GM21528 (cell line): ENCODE measurements at regions not wholly inside any gene's neighbourhood (a gene's known extent, or its start where the extent isn't known, plus 50 kb on each side); places are given as distances from the start of the nearest gene placed in this dataset.
A peak's percentile ranks its signal among the peaks of the same experiment; 100 is the strongest.

Source experiments
- ATAC-seq: cut with Tn5 transposase; IDR thresholded peaks from one replicate; pipeline ENCODE4 v1.9.1; 2021; ENCODE audit warnings: mild to moderate bottlenecking, moderate library complexity; ENCODE audit not compliant: unreplicated experiment, low FRiP score

DNA sequence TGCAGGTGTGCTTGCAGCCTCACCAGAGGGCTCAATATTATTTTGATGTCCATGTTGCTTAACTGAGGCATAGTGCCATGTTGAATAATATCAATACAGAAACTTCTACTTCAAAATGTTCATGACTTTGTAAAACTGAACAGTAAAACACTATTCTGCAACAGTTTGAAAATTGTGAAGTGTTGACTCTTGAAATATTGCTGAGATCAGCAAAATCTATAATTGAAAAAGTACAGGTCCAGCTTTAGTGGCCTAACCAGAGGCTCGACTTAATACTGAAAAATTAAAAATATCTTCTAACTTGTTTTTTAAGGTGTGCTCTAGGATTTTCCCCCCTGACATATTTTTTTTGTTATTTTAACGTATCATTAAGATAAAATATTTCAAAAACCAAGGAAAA, 1460.7 kb downstream of the EFNB2 start:
- no peak for ATAC-seq

DNA sequence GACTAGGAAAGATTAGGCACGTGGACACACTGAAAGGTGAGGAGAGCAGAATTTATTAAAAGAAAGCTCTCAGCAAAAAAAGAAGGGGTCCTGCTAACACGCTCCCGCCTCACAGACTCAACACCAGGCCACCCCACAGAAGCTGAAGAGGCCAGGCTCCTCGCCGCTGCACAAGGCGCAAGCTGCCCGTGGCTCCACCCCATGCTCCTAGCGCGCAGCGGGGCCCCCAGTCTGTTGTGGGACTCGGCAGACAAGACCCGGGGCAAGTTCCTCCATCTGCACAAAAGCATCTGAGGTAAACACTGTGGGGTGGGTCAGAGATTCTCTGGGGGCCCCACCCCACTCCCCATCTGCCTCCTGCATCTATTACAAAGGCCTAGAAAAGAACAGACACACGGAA, 1462.4 kb downstream of the EFNB2 start:
- no peak for ATAC-seq

DNA sequence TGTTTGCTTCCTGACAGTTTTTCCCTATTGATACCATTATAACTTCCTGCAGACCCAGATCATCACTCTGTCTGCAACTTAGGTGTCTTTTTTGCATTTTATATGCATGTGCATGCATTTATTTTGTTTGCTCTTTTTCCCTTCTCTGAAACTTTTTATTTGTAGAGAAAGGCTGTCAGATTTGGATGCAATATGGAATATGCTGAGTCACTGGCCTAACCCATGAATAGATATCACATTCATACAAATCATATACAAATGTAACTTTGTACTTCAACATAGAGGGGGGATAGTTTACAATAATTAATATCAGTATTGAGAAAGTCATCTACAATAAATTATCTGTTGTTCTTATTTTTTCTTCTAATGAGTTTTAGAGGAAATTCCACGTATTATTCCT, 1465.0 kb downstream of the EFNB2 start:
- ATAC-seq: no peak

DNA sequence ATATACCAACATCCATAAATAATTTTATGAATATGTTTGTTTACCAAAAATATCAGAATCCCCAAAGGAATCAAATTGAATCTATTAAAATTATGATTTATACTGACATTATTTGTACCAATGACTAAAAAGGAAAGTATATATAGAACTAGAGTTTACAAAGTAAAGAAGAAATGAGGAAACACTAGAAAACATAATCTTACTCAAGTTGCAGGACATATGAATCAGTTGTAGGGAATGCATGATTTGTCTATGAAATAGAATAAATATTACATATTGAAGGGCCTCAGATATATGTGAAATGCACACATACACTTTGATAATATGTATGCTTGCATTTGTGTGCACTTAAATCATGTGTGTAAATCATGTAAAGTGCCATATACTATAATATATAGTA, 1466.4 kb downstream of the EFNB2 start:
- no peak for ATAC-seq

DNA sequence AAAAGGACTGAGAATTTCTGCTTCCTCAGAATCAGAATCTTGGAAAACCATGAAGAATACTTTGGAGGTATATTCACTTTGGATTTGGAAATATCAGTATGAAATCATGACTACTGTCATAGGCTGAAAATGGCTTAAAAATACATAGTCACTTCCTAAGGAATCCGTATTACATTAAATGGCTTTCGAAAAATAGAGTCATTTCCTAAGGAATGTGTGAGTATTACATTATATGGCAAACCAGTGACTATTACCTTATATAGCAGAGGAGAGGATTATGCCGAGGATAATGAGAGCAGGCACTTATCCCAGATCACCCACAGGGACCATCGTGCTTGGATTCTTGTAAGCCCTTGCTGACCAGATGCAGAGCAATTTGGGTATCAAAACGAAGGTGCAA, 1471.8 kb downstream of the EFNB2 start:
- ATAC-seq: no peak

DNA sequence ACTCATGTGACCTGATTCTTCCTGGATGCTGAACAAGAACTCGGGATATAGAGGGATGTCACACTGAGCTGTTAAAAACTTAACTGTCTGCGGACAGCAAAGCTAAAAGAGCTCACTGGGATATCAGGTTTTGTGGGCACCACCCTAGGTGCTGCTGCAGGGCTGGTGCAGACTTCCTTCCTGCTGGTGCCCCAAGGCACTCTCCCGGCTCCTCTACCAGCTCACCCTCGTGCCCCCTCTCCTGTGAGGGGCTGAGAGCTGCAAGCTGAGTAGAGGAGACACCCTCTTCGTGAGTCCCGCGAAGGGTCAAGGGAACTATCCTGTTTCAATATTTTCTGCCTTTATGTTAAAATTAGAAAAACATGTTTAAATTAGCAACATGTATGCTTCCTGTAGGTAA, 1475.7 kb downstream of the EFNB2 start:
- ATAC-seq: no peak

DNA sequence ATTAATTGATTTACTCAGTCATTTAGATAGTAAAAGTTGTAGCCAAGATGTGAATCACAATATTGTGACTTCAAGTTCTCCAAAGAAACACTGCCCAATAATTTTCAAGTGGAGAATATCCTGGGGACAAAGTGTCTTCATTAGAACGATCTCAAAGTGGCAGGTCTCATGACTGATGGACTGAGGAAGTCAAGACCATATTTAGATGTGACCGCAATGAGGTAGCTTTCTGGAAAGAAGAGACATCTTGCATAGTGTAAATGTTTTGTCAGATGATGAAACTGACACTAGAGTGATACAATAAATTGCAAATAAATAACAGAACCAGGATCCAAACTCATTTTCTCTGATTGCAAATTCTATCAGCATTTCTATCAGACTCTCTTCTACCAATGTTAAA, 1476.9 kb downstream of the EFNB2 start:
- ATAC-seq: no peak

DNA sequence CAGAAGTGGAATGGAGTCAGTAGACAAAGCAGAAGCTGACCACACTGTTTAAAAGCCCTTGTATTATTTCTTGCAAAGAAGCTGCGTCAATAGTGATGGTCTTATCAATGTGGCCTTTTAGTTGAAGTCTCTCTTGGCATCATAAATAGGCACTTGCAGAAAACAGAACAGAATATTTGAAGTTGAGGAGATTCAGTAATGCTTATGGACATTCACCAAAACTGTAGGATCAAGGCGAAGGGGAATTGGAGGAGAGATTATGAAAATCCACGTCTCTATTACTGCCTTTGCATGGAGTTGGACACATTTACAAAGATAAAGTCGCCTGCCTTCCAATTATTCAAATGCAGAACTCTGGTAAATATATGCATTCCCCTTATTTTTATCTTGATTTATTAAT, 1482.8 kb downstream of the EFNB2 start:
- no peak for ATAC-seq

DNA sequence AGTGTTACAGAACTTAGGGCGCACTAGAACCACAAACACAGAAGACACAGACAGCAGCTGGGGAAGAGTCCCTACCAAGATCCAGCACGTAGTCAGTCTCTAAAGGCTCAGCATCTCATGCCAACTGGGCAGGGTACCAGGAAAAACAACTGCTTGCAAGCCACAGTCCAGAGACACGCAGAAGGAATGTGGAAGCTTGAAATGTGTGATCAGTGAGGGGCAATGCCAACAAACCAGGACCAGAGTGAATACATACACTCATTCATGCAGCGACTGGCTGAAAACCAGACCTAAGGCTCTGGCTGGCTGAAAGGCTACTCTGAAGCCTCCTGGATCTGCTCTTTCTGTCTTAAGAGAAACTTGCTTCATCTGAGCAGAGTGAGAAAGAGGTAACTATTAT, 1484.8 kb downstream of the EFNB2 start:
- no peak for ATAC-seq

DNA sequence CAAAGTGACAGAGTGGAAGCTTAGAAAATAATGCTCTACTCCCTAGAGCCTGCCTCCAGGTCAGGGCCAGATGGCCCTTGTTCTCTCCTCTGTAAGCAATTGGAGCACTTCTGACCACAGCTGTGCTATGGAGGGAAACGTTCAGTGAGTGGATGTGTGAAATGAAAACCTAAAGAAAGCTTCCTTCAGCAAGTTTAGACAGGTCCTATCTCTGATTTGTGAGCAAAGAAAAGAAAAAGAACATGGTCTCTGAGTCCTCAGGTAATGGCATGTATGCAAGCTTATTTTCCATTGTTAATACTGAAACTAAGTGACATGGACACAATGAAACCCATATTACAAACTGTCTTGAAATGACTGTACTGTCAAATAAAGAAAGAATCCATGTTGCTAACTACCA, 1486.8 kb downstream of the EFNB2 start:
- ATAC-seq: peak; percentile 84

DNA sequence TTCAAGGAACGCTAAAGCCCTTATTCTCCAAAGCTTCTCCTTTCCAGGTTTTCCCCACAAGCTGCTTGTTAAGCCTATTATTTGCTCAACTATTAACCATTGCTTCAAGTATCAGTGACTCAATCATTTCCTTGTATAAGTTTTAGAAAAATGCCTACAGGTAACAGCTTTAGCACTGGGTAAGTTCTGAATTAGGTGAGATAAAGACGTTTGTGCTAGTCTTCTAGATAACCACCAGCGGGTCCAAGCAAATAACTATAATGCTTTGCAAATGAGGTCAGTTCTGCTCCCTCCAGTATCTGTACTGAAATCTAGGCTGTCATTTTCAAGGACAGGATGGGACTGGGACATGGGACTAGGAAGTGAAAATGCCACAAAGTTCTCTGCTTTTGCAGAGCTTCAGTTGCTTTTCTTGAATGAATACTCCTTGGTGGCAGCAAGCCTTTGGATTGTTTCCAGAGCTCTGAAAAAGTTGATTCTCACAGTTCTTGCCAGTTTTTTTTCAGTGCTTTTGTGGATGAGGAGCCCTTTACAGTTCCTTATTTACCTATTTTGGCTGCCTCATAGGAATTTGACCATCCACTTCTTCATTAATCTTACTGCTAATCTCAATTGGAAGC, 1487.7 kb downstream of the EFNB2 start:
- ATAC-seq: no peak

DNA sequence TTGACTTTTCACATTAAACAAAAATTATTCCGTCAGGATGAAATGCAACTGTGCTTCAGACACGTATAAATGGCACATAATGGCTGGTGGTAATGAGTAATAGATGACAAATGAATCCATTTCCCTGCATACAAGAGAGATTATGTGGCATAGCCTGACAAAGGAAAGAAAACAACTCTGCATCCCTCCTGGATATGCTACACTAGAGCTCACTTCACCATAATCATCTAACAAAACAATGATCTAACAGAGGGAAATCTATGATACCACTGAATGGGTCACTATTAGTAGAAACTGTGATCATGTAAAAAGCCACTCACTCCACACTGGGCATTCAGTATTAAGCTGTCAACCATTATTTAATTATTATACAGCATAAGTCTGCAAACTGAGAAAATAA, 1498.4 kb downstream of the EFNB2 start:
- ATAC-seq: no peak

DNA sequence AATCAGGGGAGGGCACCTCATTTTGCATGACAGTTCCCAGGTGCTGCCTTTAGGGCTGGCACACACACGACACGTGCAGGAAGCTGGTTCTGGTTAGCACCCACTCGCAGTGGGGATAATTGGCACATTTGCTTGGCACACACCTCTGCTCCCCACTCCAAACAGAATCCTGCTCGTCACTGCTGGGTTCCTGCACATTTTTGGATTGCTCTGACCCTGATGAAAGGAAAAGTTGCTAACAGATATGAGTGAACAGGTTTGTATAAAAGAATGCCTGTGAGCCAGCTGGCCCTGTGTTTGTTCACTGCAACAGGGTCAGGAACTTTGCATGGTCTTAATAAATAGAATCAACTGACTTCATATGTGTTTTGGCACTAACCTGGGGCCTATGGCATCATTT, 1500.4 kb downstream of the EFNB2 start:
- ATAC-seq: no peak

DNA sequence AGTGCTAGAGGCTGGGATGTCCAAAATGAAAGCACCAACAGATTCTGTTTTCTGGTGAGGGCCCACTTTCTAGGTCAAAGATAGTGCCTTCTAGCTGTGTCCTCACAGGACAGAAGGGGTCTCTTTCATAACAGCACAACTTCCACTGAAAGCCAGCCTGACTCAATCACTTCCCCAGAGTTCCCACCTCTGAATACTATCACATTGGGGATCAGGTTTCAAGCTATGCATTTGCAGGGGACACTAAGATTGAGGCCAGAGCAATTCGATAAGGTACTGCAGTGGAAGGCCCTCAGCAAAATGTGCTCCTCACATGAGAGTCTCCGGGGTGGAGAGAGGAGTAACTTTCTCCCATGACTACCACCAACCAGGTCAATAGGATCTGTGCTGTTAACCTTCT, 1501.5 kb downstream of the EFNB2 start:
- ATAC-seq: no peak

DNA sequence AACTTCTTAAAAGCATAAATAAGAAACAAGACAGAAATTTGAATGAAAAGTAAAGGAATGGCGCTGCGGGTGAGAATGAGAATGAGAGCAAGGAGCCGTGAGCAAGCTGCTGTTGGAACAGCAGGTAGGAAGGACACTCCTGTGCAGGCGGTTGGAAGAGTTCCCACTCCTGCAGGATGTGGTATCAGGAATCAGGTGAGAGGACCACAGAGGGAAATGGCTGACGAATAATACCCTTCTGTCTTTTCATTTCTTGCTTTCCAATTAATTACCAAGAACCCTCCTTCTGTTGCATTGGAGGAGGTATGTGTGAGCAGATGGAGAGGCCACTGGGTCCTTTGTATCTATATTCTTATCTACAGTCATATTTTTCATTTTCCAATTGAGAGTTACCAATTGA, 1504.2 kb downstream of the EFNB2 start:
- ATAC-seq: no peak

DNA sequence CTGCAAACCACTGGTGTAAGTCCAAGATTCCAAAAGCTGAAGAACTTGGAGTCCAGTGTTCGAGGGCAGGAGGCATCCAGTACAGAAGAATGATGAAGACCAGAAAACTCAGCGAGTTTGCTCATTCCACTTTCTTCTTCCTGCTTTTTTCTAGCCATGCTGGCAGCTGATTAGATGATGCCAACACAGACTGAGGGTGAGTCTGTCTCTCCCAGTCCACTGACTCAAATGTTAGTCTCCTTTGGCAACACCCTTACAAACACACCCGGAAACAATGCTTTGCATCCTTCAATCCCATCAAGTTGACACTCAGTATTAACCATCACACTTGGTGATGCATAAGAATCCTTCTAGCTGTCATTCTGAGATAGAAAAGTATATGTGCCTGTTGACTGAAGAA, 1504.6 kb downstream of the EFNB2 start:
- no peak for ATAC-seq

DNA sequence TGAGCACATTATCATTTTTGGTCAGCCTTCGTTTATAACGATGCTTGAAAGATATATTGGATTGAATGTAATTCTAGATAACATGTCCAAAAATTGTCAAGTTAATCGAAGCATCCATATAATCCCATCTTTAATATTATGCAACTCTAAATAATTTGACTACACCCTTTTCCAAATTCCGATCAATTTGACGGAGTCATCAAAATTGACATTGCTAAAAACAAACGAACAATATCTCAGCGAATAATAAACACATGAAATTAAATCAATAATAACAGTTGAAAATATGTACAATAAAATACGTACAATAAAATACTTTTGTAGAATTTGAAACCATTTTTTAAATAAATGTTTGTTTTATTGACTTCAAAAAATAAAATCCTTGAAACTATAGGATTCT, 1516.4 kb downstream of the EFNB2 start:
- ATAC-seq: no peak

DNA sequence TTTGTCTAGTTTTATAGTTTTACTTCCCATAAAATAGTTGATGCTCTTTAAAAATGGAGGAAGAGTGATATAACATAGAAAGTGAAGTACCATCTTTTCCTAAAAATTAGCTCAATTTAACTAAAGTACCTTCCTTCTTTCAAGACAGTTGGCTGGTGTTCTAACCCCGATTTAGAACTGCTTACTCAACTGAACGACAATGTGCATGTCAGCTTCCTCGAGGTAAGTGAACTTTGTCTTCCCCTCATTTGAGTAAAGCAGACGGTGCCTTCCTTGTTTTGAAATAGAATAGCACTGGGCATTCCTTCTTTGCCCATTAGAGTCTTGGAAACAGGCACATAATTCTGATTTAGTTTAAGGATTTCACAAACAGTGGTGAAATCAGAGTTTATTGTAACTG, 1519.2 kb downstream of the EFNB2 start:
- ATAC-seq: no peak

DNA sequence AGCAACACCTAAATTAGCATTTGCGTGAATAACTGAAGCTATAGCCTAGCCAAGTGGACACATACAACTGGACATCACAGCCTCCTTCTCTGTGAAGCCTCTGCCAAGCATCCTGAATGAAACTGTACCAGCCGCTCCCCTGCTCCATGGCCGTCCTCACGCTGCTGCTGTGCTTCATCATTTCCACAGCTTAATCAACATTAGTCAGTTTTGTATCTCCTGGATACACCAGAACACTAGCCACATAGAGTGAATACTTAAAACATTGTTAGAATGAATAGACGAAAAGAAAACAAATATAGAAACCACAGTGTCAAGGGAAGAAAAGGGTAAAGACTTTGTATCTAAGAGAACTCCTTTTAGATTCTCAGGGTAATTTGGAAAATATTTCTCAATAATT, 1526.9 kb downstream of the EFNB2 start:
- ATAC-seq: no peak

DNA sequence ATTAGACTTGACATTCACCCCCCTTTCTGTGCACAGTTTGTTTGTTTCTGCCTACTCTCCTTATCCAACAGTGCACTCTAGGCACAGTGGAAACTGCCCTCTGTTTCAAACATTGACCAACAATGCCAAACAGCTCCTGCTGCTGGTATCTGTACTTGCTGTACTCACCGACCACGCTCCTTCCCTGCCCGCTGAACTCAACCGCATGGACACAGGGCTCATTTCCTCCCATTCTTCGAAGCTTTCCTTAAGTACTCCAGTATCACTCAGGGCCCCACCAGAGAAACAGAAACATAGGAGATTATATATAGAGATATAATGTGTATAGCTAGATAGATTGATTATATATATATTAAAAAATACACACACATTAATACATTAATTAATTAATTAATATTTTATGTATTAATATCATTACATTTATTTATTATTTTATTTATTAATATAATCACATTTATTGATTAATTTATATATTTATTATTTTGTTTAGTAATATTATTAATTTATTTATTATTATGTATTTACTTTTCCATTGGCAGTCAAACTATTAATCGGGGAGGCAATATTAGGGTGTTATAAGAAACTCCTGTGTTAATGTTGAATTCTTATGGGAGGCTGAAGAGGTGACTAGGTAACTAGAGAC, 1528.2 kb downstream of the EFNB2 start:
- no peak for ATAC-seq

DNA sequence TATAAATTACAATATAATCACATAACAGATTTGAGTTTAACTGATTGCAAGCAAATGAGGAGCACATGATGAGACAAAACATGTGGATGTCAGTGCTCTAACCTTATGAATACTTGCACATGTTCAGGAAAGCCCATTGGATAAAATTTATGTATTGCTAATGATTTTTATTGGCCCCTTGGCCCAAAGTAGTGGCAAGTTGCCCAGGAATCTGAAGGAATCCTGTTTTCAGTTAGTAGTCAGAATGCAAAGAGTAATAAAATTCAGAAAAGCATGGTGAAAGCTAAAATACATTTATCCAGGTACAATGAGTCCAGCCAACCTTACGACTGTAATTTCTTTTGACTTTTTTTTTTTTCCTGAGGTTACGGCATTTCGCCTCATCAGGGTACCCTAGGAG, 1539.4 kb downstream of the EFNB2 start:
- no peak for ATAC-seq

DNA sequence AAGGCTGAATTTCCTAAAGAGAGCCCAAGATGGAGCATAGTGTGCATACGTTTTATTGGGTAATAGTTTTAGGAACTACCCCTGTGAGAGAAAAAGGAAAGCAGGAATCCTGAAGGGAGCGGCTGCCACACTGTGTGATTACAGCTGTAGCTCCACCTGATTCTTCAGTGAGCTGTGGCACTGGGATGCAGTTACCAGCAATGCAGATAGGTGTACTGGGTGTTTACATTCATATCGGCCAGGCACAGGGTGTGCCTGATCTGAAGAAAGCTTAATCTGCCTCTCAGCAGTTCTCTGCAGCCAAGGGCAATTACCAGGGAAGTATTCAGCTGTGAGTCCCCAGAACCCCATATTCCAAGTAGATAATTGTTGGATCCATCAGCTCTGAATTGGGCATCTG, 1541.8 kb downstream of the EFNB2 start:
- no peak for ATAC-seq

DNA sequence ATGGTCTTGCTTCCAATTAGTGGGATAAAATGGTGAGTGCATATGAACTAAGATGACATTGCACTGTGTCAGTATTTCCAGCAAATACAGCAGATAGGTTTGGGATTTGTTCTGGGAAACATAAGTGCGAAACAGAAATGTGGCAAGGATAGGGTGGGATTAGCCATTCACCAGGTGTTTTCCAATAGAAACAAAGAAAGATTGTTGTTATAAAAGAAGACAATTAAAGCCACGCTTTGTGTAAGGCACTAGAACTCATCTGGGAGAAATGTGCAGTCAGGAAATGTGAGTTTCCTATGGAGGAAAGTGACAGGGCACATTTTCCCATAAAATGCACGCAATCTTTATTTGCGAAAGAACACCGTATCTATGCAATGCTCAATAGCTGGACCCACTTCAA, 1547.8 kb downstream of the EFNB2 start:
- ATAC-seq: no peak
